GM12878 (cell line): ENCODE measurements at regions not wholly inside any gene's neighbourhood (a gene's known extent, or its start where the extent isn't known, plus 50 kb on each side); places are given as distances from the start of the nearest gene placed in this dataset.

Source experiments
- ATAC-seq: fragments of 200-7000 bp; cut with Tn5 transposase; 3 replicates; pipeline ENCODE4 v1.9.1; 2020; ENCODE audit warnings: mild to moderate bottlenecking, moderate library complexity
- BruUV-seq: library from RNA; stranded (reverse); fragments of 400-500 nt; replicated peaks from 2 replicates; lab custom pipeline; 2021; lab: Mats Ljungman, UMichigan
- CTCF ChIA-PET: fragments of 300-600 bp; sonication (Branson Sonifier 250); formaldehyde crosslinking; extraction: SDS; loops from one replicate; lab custom pipeline; 2021; ENCODE audit warnings: inconsistent platforms; lab: Yijun Ruan, JAX
- POLR2A ChIA-PET: fragments of 350-600 bp; formaldehyde crosslinking; extraction: SDS; loops from one replicate; lab custom pipeline; 2021; ENCODE audit warnings: inconsistent platforms; lab: Charles Lee
- RAD21 ChIA-PET: fragments of 300-600 bp; sonication (Branson Sonifier 250); formaldehyde crosslinking; loops from one replicate; lab custom pipeline; 2023; ENCODE audit warnings: antibody characterized with exemption; ENCODE audit not compliant: unreplicated experiment; lab: Charles Lee
- SMC1A ChIA-PET: fragments of 300-600 bp; sonication (Branson Sonifier 250); formaldehyde crosslinking; loops from one replicate; lab custom pipeline; 2023; ENCODE audit not compliant: unreplicated experiment, uncharacterized antibody; lab: Charles Lee
- DNase-seq: peaks from one replicate; pipeline ENCODE4 v3.0.0-alpha.2; 2011; ENCODE audit warnings: low read depth, low spot score
- FAIRE-seq: peaks from 3 replicates; lab custom pipeline; 2011; peaks lifted over from hg19 to GRCh38; lab: Jason Lieb, UNC
- H2AFZ ChIP-seq: 2 replicates; pipeline ENCODE4 v1.6.0; 2011; ENCODE audit warnings: low read depth, low read length, control low read depth; ENCODE audit not compliant: control insufficient read depth
- H3K27ac ChIP-seq: 2 replicates; pipeline ENCODE4 v1.5.1; 2011; ENCODE audit warnings: control low read depth; ENCODE audit not compliant: control insufficient read depth, insufficient read depth
- H3K27me3 ChIP-seq, 2 experiments: replicated peaks in 1 of 2; 2 replicates each; pipeline versions ENCODE4 v1.6.0 to v1.6.1; 2011; ENCODE audit warnings: low read length in 1 of 2; ENCODE audit not compliant: control insufficient read depth in 2 of 2, insufficient read depth in 2 of 2
- H3K36me3 ChIP-seq, 2 experiments: 2 replicates each; pipeline ENCODE4 v1.5.1; 2011; ENCODE audit warnings: low read length in 1 of 2; ENCODE audit not compliant: control insufficient read depth in 2 of 2, insufficient read depth in 2 of 2
- H3K4me1 ChIP-seq: 2 replicates; pipeline ENCODE4 v1.6.1; 2011; ENCODE audit warnings: mild to moderate bottlenecking, low read length, moderate library complexity, mixed read lengths; ENCODE audit not compliant: control insufficient read depth, insufficient read depth
- H3K4me2 ChIP-seq: 2 replicates; pipeline ENCODE4 v1.6.0; 2011; ENCODE audit warnings: control low read depth; ENCODE audit not compliant: control insufficient read depth, insufficient read depth
- H3K4me3 ChIP-seq: fragments of 200-600 bp; sonication (generic); 2 replicates; pipeline ENCODE4 v1.5.1; 2016
- H3K79me2 ChIP-seq: 2 replicates; pipeline ENCODE4 v1.6.0; 2011; ENCODE audit warnings: low read length; ENCODE audit not compliant: control insufficient read depth, insufficient read depth
- H3K9ac ChIP-seq: 2 replicates; pipeline ENCODE4 v1.8.0; 2011; ENCODE audit warnings: low read length, control low read depth, mixed read lengths; ENCODE audit not compliant: control insufficient read depth, insufficient read depth
- H3K9me3 ChIP-seq: replicated peaks from 3 replicates; pipeline ENCODE4 v1.5.1; 2011; ENCODE audit warnings: mild to moderate bottlenecking, low read length; ENCODE audit not compliant: control insufficient read depth, insufficient read depth
- H4K20me1 ChIP-seq: 2 replicates; pipeline ENCODE4 v1.6.0; 2011; ENCODE audit not compliant: control insufficient read depth, insufficient read depth
- BCL11A ChIP-seq: IDR thresholded peaks from 2 replicates; pipeline ENCODE4 v1.6.1; 2011; ENCODE audit warnings: low read depth, low read length
- IRF4 ChIP-seq: IDR thresholded peaks from 2 replicates; pipeline ENCODE4 v1.6.1; 2011; ENCODE audit warnings: low read depth, low read length
- PRDM15 ChIP-seq: fragments of 450-650 bp; formaldehyde crosslinking; IDR thresholded peaks from 2 replicates; pipeline ENCODE4 v1.4.0; 2020; ENCODE audit warnings: mild to moderate bottlenecking, moderate library complexity
- SPI1 ChIP-seq: IDR thresholded peaks from 2 replicates; pipeline ENCODE4 v1.6.1; 2011; ENCODE audit warnings: low read depth, mild to moderate bottlenecking, low read length, moderate library complexity, borderline replicate concordance; ENCODE audit not compliant: insufficient read depth
- SREBF1 ChIP-seq: IDR thresholded peaks from 2 replicates; pipeline ENCODE4 v1.6.1; 2012; ENCODE audit warnings: mild to moderate bottlenecking, low read length
- TCF12 ChIP-seq: IDR thresholded peaks from 2 replicates; pipeline ENCODE4 v1.6.1; 2011; ENCODE audit warnings: low read depth, mild to moderate bottlenecking, low read length
- WGBS: methylation state at CpG from one replicate; pipeline ENCODE4 v1.1.6; 2016; ENCODE audit warnings: low lambda C conversion rate; ENCODE audit not compliant: insufficient replicate concordance, insufficient coverage; ENCODE audit errors: missing lambda C conversion rate; 5-methylcytosine and 5-hydroxymethylcytosine counted together
- in situ Hi-C: fragments of 300-500 bp; cut with MboI; formaldehyde crosslinking; loops from 9 replicates; pipeline ENCODE4 v1.14.3; 2018; ENCODE audit warnings: mixed read lengths
- intact Hi-C: fragments of 100-400 bp; cut with micrococcal nuclease; formaldehyde crosslinking; loops from one replicate; pipeline ENCODE4 v1.14.2; 2022; ENCODE audit not compliant: unreplicated experiment

- no peak for FAIRE-seq
- CTCF ChIA-PET: interaction anchor here (1.6 kb wide), 1 partner anchor 46 kb away, joined by 8 read pairs; no protein-coding TSS in a partner anchor
- in situ Hi-C loops: no loop called here
These were observed 170.1 kb downstream of the OLFM4 start for GRCh38 chr13:53198736-53199135.

More at GRCh38 chr13:53198736-53199135, 170.1 kb downstream of the OLFM4 start:
- no peak overlapping the region for H3K9ac ChIP-seq
- BruUV-seq: no TSS peak
- SMC1A ChIA-PET: interaction anchor here (1.3 kb wide), 2 partner anchors 8 to 52 kb away, joined by 3 read pairs; no protein-coding TSS in a partner anchor
- POLR2A ChIA-PET: no interaction called here
- no peak overlapping the region for H2AFZ ChIP-seq
- WGBS: 15% methylated on average over 4 of the region's 4 CpGs
- H3K27ac ChIP-seq: no peak overlapping the region
- no peak for ATAC-seq
- no peaks in the 10 kb centered on the region; the same call in 2 of the 3 replicates for H3K9me3 ChIP-seq
- RAD21 ChIA-PET: no interaction called here
- H3K4me3 ChIP-seq: no peak overlapping the region
- H3K79me2 ChIP-seq: no peaks in the 10 kb centered on the region
- DNase-seq: no peak
- H3K4me2 ChIP-seq: no peak overlapping the region
- no peaks in the 10 kb centered on the region for H3K4me1 ChIP-seq
- TF ChIP-seq IRF4 (no peak), SREBF1 (no peak), TCF12 (no peak), PRDM15 (no peak), BCL11A (no peak), SPI1 (no peak)
- TF ChIP-seq, all 136 proteins: peak for 0
- no peaks in the 10 kb centered on the region for H3K36me3 ChIP-seq
- intact Hi-C loops: no loop called here
- no peaks in the 10 kb centered on the region; a peak in 1 of 4 replicates for H3K27me3 ChIP-seq
- H4K20me1 ChIP-seq: no peaks in the 10 kb centered on the region
